IMR-90 (cell line): ENCODE measurements at regions not wholly inside any gene's neighbourhood (a gene's known extent, or its start where the extent isn't known, plus 50 kb on each side); places are given as distances from the start of the nearest gene placed in this dataset.

Source experiments
- ATAC-seq: fragments of 200-7000 bp; cut with Tn5 transposase; 2 replicates; pipeline ENCODE4 v1.9.1; 2020; ENCODE audit warnings: low read depth, mild to moderate bottlenecking, moderate library complexity
- BruUV-seq: library from RNA; stranded (reverse); fragments of 400-500 nt; replicated peaks from 2 replicates; lab custom pipeline; 2021; lab: Mats Ljungman, UMichigan
- CTCF ChIA-PET: fragments of 300-600 bp; formaldehyde crosslinking; extraction: SDS; loops from one replicate; lab custom pipeline; 2021; ENCODE audit warnings: antibody characterized with exemption; lab: Yijun Ruan, JAX
- POLR2A ChIA-PET: fragments of 300-600 bp; sonication (Branson Sonifier 250); formaldehyde crosslinking; loops from one replicate; lab custom pipeline; 2022; ENCODE audit warnings: antibody characterized with exemption; ENCODE audit not compliant: unreplicated experiment; lab: Charles Lee
- DNase-seq: peaks from one replicate; pipeline ENCODE4 v3.0.0; 2013
- H2AFZ ChIP-seq: replicated peaks from 2 replicates; pipeline ENCODE3; 2013; ENCODE audit warnings: low read length, mild to moderate bottlenecking; ENCODE audit not compliant: poor library complexity
- H2AK5ac ChIP-seq: 2 replicates; pipeline ENCODE4 v1.6.1; 2013; ENCODE audit warnings: low read depth, low read length, inconsistent platforms
- H2AK9ac ChIP-seq: replicated peaks from 2 replicates; pipeline ENCODE3; 2013; ENCODE audit warnings: mild to moderate bottlenecking, low read depth, low read length, moderate library complexity; ENCODE audit not compliant: poor library complexity
- H2BK120ac ChIP-seq: 2 replicates; pipeline ENCODE4 v1.6.1; 2013; ENCODE audit warnings: low read depth, low read length, inconsistent platforms
- H2BK15ac ChIP-seq: 3 replicates; pipeline ENCODE4 v1.6.1; 2013; ENCODE audit warnings: low read depth, low read length, inconsistent platforms
- H2BK20ac ChIP-seq: 2 replicates; pipeline ENCODE4 v1.6.1; 2013; ENCODE audit warnings: low read depth, mild to moderate bottlenecking, inconsistent platforms, low read length, moderate library complexity
- H2BK5ac ChIP-seq: 2 replicates; pipeline ENCODE4 v1.6.1; 2013; ENCODE audit warnings: mild to moderate bottlenecking, low read depth, low read length, inconsistent platforms; ENCODE audit not compliant: poor library complexity, severe bottlenecking
- H3K14ac ChIP-seq: replicated peaks from 2 replicates; pipeline ENCODE4 v1.6.1; 2013; ENCODE audit warnings: low read depth, low read length, inconsistent platforms
- H3K18ac ChIP-seq: 2 replicates; pipeline ENCODE4 v1.6.1; 2013; ENCODE audit warnings: low read depth, low read length, control low read depth
- H3K23ac ChIP-seq: 2 replicates; pipeline ENCODE4 v1.6.1; 2013; ENCODE audit warnings: low read depth, low read length, inconsistent platforms
- H3K27ac ChIP-seq: 2 replicates; pipeline ENCODE4 v1.5.1; 2013; ENCODE audit warnings: mild to moderate bottlenecking, control low read depth, low read length; ENCODE audit not compliant: insufficient read depth
- H3K27me3 ChIP-seq: 2 replicates; pipeline ENCODE4 v1.6.1; 2013; ENCODE audit warnings: low read length; ENCODE audit not compliant: control insufficient read depth, insufficient read depth
- H3K36me3 ChIP-seq: 2 replicates; pipeline ENCODE4 v1.6.1; 2013; ENCODE audit warnings: low read length, mixed read lengths; ENCODE audit not compliant: control insufficient read depth, insufficient read depth
- H3K4ac ChIP-seq: 2 replicates; pipeline ENCODE4 v1.6.1; 2013; ENCODE audit warnings: low read depth, low read length, inconsistent platforms
- H3K4me1 ChIP-seq: 2 replicates; pipeline ENCODE4 v1.6.1; 2013; ENCODE audit warnings: low read length, mixed read lengths; ENCODE audit not compliant: control insufficient read depth, insufficient read depth
- H3K4me2 ChIP-seq: 2 replicates; pipeline ENCODE4 v1.6.1; 2013; ENCODE audit warnings: low read depth, mild to moderate bottlenecking, control low read depth, low read length, moderate library complexity
- H3K4me3 ChIP-seq: 2 replicates; pipeline ENCODE4 v1.5.1; 2013; ENCODE audit warnings: low read depth, mild to moderate bottlenecking, control low read depth, low read length, moderate library complexity; ENCODE audit not compliant: insufficient read depth
- H3K56ac ChIP-seq: 2 replicates; pipeline ENCODE4 v1.6.1; 2013; ENCODE audit warnings: low read length, inconsistent platforms; ENCODE audit not compliant: insufficient read depth; ENCODE audit errors: extremely low read depth
- H3K79me1 ChIP-seq, 2 experiments: 2 replicates each; pipeline ENCODE4 v1.6.1; 2013; ENCODE audit warnings: low read length in 2 of 2, inconsistent platforms in 1 of 2, low read depth in 1 of 2
- H3K9ac ChIP-seq: 2 replicates; pipeline ENCODE4 v1.6.1; 2013; ENCODE audit warnings: low read depth, low read length, control low read depth
- H3K9me1 ChIP-seq: 2 replicates; pipeline ENCODE4 v1.6.1; 2013; ENCODE audit warnings: low read length, inconsistent platforms; ENCODE audit not compliant: insufficient read depth
- H3K9me3 ChIP-seq: 2 replicates; pipeline ENCODE4 v1.6.1; 2013; ENCODE audit warnings: low read length; ENCODE audit not compliant: control insufficient read depth, insufficient read depth
- H4K20me1 ChIP-seq: 2 replicates; pipeline ENCODE4 v1.6.1; 2013; ENCODE audit warnings: low read length, inconsistent platforms; ENCODE audit not compliant: insufficient read depth
- H4K5ac ChIP-seq: 2 replicates; pipeline ENCODE4 v1.6.1; 2013; ENCODE audit warnings: mild to moderate bottlenecking, low read depth, low read length, control low read depth
- H4K8ac ChIP-seq, 2 experiments: 2 replicates each; pipeline ENCODE4 v1.6.1; 2013; ENCODE audit warnings: low read depth in 2 of 2, low read length in 2 of 2, control low read depth in 1 of 2, inconsistent platforms in 1 of 2
- H4K91ac ChIP-seq: 2 replicates; pipeline ENCODE4 v1.6.1; 2013; ENCODE audit warnings: low read depth, low read length, inconsistent platforms; ENCODE audit not compliant: insufficient read depth
- BHLHE40 ChIP-seq: fragments of 150-350 bp; IDR thresholded peaks from 2 replicates; pipeline ENCODE4 v1.6.1; 2016; ENCODE audit warnings: mild to moderate bottlenecking, low read depth, low read length
- CEBPB ChIP-seq: IDR thresholded peaks from 2 replicates; pipeline ENCODE4 v1.6.1; 2012; ENCODE audit warnings: low read depth, low read length, improper control_type of control experiment
- CHD1 ChIP-seq: IDR thresholded peaks from 2 replicates; pipeline ENCODE4 v1.6.1; 2012; ENCODE audit warnings: low read depth, low read length, improper control_type of control experiment
- CTCF ChIP-seq: conservative IDR thresholded peaks from 2 replicates; pipeline ENCODE4 v1.5.1; 2012; ENCODE audit warnings: mild to moderate bottlenecking, low read depth, low read length, improper control_type of control experiment
- FOS ChIP-seq: fragments of 150-350 bp; IDR thresholded peaks from 2 replicates; pipeline ENCODE4 v1.6.1; 2016; ENCODE audit warnings: low read depth, low read length
- MAFK ChIP-seq: IDR thresholded peaks from 2 replicates; pipeline ENCODE4 v1.6.1; 2012; ENCODE audit warnings: low read depth, low read length, improper control_type of control experiment
- MAZ ChIP-seq: IDR thresholded peaks from 2 replicates; pipeline ENCODE4 v1.6.1; 2012; ENCODE audit warnings: low read depth, mild to moderate bottlenecking, low read length, improper control_type of control experiment, moderate library complexity, borderline replicate concordance
- MXI1 ChIP-seq: IDR thresholded peaks from 2 replicates; pipeline ENCODE4 v1.6.1; 2012; ENCODE audit warnings: low read depth, mild to moderate bottlenecking, low read length, moderate library complexity, borderline replicate concordance
- NFE2L2 ChIP-seq: fragments of 150-350 bp; IDR thresholded peaks from 2 replicates; pipeline ENCODE4 v1.6.1; 2016; ENCODE audit warnings: low read depth, mild to moderate bottlenecking, low read length
- POLR2A ChIP-seq: IDR thresholded peaks from 2 replicates; pipeline ENCODE4 v1.6.1; 2012; ENCODE audit warnings: mild to moderate bottlenecking, low read depth, low read length
- RAD21 ChIP-seq: IDR thresholded peaks from 2 replicates; pipeline ENCODE4 v1.6.1; 2012; ENCODE audit warnings: low read length, improper control_type of control experiment
- RCOR1 ChIP-seq: IDR thresholded peaks from 2 replicates; pipeline ENCODE4 v1.6.1; 2012; ENCODE audit warnings: mild to moderate bottlenecking, low read length, improper control_type of control experiment; ENCODE audit not compliant: insufficient replicate concordance
- RFX5 ChIP-seq: IDR thresholded peaks from 2 replicates; pipeline ENCODE4 v1.8.0; 2012; ENCODE audit warnings: low read depth, mild to moderate bottlenecking, low read length, moderate library complexity
- USF2 ChIP-seq: fragments of 150-350 bp; IDR thresholded peaks from 2 replicates; pipeline ENCODE4 v1.6.1; 2017; ENCODE audit warnings: mild to moderate bottlenecking, antibody characterized with exemption, low read length, low read depth
- WGBS, 2 experiments: methylation state at CpG; one replicate each; pipeline versions ENCODE4 v1.1.5 to v1.1.7; 2013; ENCODE audit warnings: missing lambda C conversion rate in 2 of 2; ENCODE audit not compliant: insufficient read length in 1 of 2; ENCODE audit errors: extremely low coverage in 2 of 2; 5-methylcytosine and 5-hydroxymethylcytosine counted together
- dilution Hi-C: fragments of 300-500 bp; cut with HindIII; formaldehyde crosslinking; loops from one replicate; pipeline ENCODE4 v1.14.3; 2018; ENCODE audit warnings: low sequenced_read_pairs; ENCODE audit not compliant: unreplicated experiment
- in situ Hi-C: fragments of 300-500 bp; cut with MboI; formaldehyde crosslinking; loops from 3 replicates; pipeline ENCODE4 v1.14.3; 2019; ENCODE audit warnings: low sequenced_read_pairs, inconsistent platforms, mixed read lengths
- intact Hi-C: fragments of 100-400 bp; cut with micrococcal nuclease; formaldehyde crosslinking; loops from 2 replicates; pipeline ENCODE4 v1.10.0; 2022

GRCh38 chr5:133839721-133840120 lies 128.7 kb downstream of the C5orf15 start:
- dilution Hi-C loops (no loop called here), in situ Hi-C loops (no loop called here), intact Hi-C loops (no loop called here)
- no CpG with 5 or more reads among the region's 3 CpGs for WGBS, 2 experiments
- H3K4me3 ChIP-seq = no peak overlapping the region
- no peak overlapping the region for H2BK15ac ChIP-seq
- H3K79me1 ChIP-seq = no peaks in the 10 kb centered on the region
- no peak overlapping the region for H3K14ac ChIP-seq
- no peak overlapping the region for H2BK20ac ChIP-seq
- CTCF ChIA-PET = no interaction called here
- H2AK9ac ChIP-seq = no peak overlapping the region
- no peak overlapping the region for H3K9ac ChIP-seq
- no TSS peak for BruUV-seq
- H3K18ac ChIP-seq = no peak overlapping the region
- no peaks in the 10 kb centered on the region for H3K9me3 ChIP-seq
- peaks cover 6% of the 10 kb centered on the region for H3K27me3 ChIP-seq
- H3K27ac ChIP-seq = no peak overlapping the region
- no peak overlapping the region for H3K56ac ChIP-seq
- no peak overlapping the region for H3K4me2 ChIP-seq
- H4K5ac ChIP-seq = no peak overlapping the region
- no peak overlapping the region for H3K23ac ChIP-seq
- ATAC-seq = no peak
- POLR2A ChIA-PET = no interaction called here
- no peak overlapping the region for H2BK120ac ChIP-seq
- H4K91ac ChIP-seq = no peak overlapping the region
- no peaks in the 10 kb centered on the region for H3K4me1 ChIP-seq
- no peak overlapping the region for H2AK5ac ChIP-seq
- H4K8ac ChIP-seq = no peak overlapping the region
- TF ChIP-seq USF2 (no peak), MAZ (no peak), CHD1 (no peak), RFX5 (no peak), NFE2L2 (no peak), MAFK (no peak), RCOR1 (no peak), CEBPB (no peak), BHLHE40 (no peak), RAD21 (no peak), POLR2A (no peak), MXI1 (no peak), CTCF (no peak), FOS (no peak)
- H2AFZ ChIP-seq = no peak overlapping the region
- no peak overlapping the region for H3K4ac ChIP-seq
- no peaks in the 10 kb centered on the region for H3K36me3 ChIP-seq
- no peak for DNase-seq
- H3K9me1 ChIP-seq = no peaks in the 10 kb centered on the region
- no peak overlapping the region for H2BK5ac ChIP-seq
- no peaks in the 10 kb centered on the region for H4K20me1 ChIP-seq
